Mesothelial cell of epicardium (in vitro differentiated cells): ENCODE measurements at regions not wholly inside any gene's neighbourhood (a gene's known extent, or its start where the extent isn't known, plus 50 kb on each side); places are given as distances from the start of the nearest gene placed in this dataset.

Experiments used
- DNase-seq, 2 experiments: peaks; one replicate each; pipeline ENCODE4 v3.0.0; 2021; ENCODE audit warnings: low spot score in 2 of 2; ENCODE audit not compliant: unreplicated experiment in 2 of 2
- H3K27ac Mint-ChIP-seq: 2 replicates; pipeline ENCODE4 v1.8.0; 2021; ENCODE audit warnings: mixed read lengths
- H3K27me3 Mint-ChIP-seq: 2 replicates; pipeline ENCODE4 v1.8.0; 2021; ENCODE audit warnings: low read depth, mixed read lengths
- H3K36me3 Mint-ChIP-seq: 2 replicates; pipeline ENCODE4 v1.8.0; 2021; ENCODE audit warnings: mixed read lengths
- H3K4me1 Mint-ChIP-seq: 2 replicates; pipeline ENCODE4 v1.8.0; 2021; ENCODE audit warnings: mixed read lengths
- H3K4me3 Mint-ChIP-seq: 2 replicates; pipeline ENCODE4 v1.8.0; 2021; ENCODE audit warnings: mild to moderate bottlenecking, moderate library complexity, mixed read lengths
- H3K9me3 Mint-ChIP-seq: 2 replicates; pipeline ENCODE4 v1.8.0; 2021; ENCODE audit warnings: mixed read lengths
- TF ChIP-seq, protein P1 (sequence below): fragments of 200-600 bp; sonication (generic); IDR thresholded peaks from one replicate; pipeline ENCODE4 v1.5.0; 2021; ENCODE audit warnings: antibody characterized with exemption; ENCODE audit not compliant: unreplicated experiment

DNA sequence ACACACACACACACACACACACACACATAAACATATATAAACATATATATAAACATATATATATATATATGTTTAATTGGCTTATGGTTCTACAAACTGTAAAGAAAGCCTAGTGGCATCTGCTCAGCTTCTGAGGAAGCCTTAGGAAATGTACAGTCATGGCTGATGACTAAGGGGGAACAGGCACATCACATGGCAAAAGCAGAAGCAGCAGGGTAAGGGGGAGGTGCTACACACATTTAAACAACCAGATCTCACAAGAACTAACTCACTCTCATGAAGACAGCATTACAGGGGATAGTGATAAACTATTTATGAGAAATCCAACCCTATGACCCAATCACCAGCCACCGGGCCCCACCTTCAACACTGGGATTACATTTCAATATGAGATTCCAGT lies 922.9 kb downstream of the SI start:
- Mint-ChIP-seq H3K36me3 (no peaks in the 10 kb centered on the region), H3K27ac (no peak overlapping the region), H3K27me3 (no peaks in the 10 kb centered on the region), H3K9me3 (peaks cover 42% of the 10 kb centered on the region), H3K4me3 (no peak overlapping the region), H3K4me1 (no peaks in the 10 kb centered on the region)
- DNase-seq = no peak
- TF ChIP-seq, protein P1, sequence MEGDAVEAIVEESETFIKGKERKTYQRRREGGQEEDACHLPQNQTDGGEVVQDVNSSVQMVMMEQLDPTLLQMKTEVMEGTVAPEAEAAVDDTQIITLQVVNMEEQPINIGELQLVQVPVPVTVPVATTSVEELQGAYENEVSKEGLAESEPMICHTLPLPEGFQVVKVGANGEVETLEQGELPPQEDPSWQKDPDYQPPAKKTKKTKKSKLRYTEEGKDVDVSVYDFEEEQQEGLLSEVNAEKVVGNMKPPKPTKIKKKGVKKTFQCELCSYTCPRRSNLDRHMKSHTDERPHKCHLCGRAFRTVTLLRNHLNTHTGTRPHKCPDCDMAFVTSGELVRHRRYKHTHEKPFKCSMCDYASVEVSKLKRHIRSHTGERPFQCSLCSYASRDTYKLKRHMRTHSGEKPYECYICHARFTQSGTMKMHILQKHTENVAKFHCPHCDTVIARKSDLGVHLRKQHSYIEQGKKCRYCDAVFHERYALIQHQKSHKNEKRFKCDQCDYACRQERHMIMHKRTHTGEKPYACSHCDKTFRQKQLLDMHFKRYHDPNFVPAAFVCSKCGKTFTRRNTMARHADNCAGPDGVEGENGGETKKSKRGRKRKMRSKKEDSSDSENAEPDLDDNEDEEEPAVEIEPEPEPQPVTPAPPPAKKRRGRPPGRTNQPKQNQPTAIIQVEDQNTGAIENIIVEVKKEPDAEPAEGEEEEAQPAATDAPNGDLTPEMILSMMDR = no peak

DNA sequence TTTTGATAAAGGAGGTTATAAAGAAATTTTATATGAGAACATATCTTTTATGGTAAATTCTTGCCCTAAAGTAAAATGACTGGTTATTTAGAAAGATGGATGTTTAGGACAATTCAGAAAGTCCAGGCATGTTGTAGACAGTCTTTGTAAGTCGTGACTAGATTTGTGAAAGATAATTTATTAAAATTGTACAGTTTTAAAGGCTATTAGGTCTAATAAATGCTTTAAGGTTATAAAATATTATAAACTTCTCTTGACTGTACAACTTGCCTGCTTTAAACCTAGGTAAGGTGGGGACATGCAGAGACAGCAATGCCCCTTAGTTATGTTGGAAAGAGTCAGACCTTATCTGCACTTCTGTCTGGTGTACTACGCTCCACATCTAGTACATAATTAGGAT lies 933.5 kb downstream of the SI start:
- Mint-ChIP-seq H3K4me3 (no peak overlapping the region), H3K4me1 (no peaks in the 10 kb centered on the region), H3K27me3 (no peaks in the 10 kb centered on the region), H3K27ac (no peak overlapping the region), H3K9me3 (peaks cover 74% of the 10 kb centered on the region), H3K36me3 (peaks cover 5% of the 10 kb centered on the region)
- TF ChIP-seq, protein P1 = no peak
- no peak for DNase-seq

DNA sequence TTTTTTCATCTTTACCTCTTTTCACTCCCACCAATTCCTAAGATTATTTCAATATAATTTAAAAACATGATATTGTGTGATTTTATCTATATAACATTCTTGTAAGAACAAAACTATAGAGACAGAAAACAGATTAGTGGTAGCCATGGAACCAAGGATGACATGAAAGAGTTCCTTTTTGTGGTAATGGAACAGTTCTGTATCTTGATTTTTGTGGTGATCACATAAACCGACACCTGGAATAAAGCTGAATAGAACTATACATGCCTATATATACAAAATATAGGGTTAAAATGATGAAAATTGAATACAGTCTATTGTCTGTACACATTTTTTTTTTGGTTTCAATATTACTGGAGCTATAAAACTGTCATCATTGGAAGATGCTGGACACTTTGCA lies 945.4 kb downstream of the SI start:
- Mint-ChIP-seq H3K27me3 (no peaks in the 10 kb centered on the region), H3K27ac (no peak overlapping the region), H3K9me3 (peaks cover 14% of the 10 kb centered on the region), H3K4me3 (no peak overlapping the region), H3K36me3 (no peaks in the 10 kb centered on the region), H3K4me1 (no peaks in the 10 kb centered on the region)
- TF ChIP-seq, protein P1 = no peak
- DNase-seq = no peak

DNA sequence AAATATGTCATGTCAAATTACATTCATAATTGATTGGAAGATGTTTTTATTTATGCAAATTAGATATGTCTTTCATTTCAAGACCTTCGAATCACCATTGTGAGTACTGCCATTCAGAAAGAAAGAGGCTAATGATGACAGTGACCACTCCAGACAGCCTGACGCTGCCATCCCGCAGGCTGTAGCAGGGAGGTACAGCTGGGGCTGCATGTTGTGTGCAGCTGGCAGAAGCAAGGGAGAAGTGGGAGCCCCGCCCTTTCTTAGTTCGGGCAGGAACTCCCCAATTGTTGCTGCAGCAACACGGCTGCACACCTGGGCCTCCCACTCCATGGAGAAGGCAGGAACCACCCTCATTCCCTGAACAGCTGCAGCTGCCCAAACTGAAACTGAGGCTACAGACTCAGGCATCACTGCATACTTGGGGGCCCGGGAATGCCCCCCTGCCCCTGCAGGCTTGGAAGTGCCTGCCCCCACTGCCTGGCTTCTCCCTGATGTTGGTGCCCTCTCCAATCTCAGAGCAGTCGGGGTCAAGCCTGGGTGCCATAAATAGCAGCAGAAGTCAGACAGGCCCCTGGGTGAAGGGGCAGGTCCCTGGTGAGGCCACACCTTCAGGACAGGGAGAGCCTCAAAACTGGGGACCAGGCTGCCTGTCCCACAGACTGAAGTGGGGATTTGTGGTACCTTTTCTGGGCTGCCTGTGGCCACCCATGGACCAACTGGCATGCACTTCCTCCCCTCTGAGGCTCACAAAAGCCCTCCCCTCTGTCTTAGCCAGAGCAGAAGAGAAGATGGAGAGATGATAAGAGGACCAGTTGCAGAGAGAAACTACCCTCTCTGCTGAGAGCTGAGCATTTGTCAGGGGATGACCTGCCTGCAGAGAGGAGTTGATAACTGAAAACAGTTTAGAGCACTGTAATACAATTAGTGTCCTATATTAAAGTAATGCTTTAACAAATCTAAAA lies 964.6 kb downstream of the SI start:
- Mint-ChIP-seq H3K9me3 (peaks cover 18% of the 10 kb centered on the region), H3K36me3 (no peaks in the 10 kb centered on the region), H3K27ac (no peak overlapping the region), H3K4me3 (no peak overlapping the region), H3K27me3 (no peaks in the 10 kb centered on the region), H3K4me1 (no peaks in the 10 kb centered on the region)
- TF ChIP-seq, protein P1 = no peak
- no peak for DNase-seq

DNA sequence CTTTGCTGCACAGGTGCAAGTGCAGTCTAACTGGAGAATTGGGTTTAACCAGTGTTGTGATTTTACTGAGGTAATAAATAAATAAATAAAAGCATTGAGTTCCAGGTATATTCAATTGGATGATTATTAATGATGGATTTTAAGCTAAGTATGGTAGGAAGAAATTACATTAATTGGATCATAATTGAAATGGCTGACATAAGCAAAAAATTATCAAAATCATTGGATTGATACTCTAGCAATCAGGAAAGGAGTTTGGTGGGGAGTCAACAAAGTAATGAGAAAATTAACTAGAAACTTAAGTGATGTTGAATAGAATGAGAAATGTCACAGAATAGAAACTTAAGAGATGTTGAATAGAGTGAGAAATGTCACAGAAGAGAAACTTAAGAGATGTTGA lies 981.9 kb downstream of the SI start:
- TF ChIP-seq, protein P1 = no peak
- Mint-ChIP-seq H3K27ac (no peak overlapping the region), H3K27me3 (peaks cover 2% of the 10 kb centered on the region)

More for the DNA sequence above, 981.9 kb downstream of the SI start:
- DNase-seq = no peak
- Mint-ChIP-seq H3K36me3 (no peaks in the 10 kb centered on the region), H3K4me1 (no peaks in the 10 kb centered on the region), H3K9me3 (no peaks in the 10 kb centered on the region), H3K4me3 (no peak overlapping the region)
